Stimulated activated CD4-positive, alpha-beta T cell treated with anti-CD3 and anti-CD28 coated beads, Interleukin-1b, Interleukin-23, amount 100 ng/mL, for 48 hours (primary cell): ENCODE measurements at regions not wholly inside any gene's neighbourhood (a gene's known extent, or its start where the extent isn't known, plus 50 kb on each side); places are given as distances from the start of the nearest gene placed in this dataset.

ENCODE experiments used
- DNase-seq: peaks from one replicate; pipeline ENCODE4 v3.0.0-alpha.2; 2020

GRCh38 chr3:7915356-7915755 lies 586.3 kb upstream of the LMCD1 start:
- no peak for DNase-seq

- DNase-seq = peak; percentile 36
Measured at GRCh38 chr3:7917443-7918151, 584.0 kb upstream of the LMCD1 start.

GRCh38 chr3:7920211-7920610 lies 581.4 kb upstream of the LMCD1 start:
- DNase-seq = no peak

DNA sequence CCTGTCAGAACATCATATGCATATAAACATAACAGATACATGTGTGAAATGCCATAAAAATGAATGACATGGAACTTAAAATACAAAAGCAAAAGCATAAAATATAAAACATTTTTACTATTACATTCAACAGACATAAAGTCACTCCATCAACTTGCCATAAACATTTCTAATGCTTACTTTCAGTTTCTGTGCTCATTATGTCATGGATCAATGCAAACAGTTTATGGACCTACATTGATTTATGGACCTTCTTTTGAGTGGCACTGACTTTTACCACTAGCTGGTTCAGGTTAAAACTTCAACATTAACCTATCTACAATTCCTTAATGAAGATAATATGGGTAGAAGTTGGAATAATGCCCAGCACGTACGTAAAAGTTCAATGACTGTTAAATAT lies 577.4 kb upstream of the LMCD1 start:
- DNase-seq = no peak

GRCh38 chr3:7927015-7927414 lies 574.6 kb upstream of the LMCD1 start:
- no peak for DNase-seq

- no peak for DNase-seq
Measured at GRCh38 chr3:7927864-7928263, 573.8 kb upstream of the LMCD1 start.

- no peak for DNase-seq
Measured at GRCh38 chr3:7929319-7929889, 572.2 kb upstream of the LMCD1 start.

DNA sequence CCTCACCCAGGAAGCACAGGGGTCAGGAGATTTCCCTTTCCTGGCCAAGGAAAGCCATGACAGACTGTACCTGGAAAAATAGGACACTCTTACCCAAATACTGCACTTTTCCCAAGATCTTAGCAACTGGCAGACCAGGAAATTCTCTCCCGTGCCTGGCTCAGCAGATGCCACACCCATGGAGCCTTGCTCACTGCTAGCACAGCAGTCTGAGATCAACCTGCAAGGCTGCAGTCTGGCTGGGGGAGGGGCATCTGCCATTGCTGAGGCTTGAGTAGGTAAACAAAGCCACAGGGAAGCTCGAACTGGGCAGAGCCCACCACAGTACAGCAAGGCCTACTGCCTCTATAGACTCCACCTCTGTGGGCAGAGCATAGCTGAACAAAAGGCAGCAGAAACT lies 567.3 kb upstream of the LMCD1 start:
- no peak for DNase-seq

- no peak for DNase-seq
Measured at GRCh38 chr3:7947930-7948329, 553.7 kb upstream of the LMCD1 start.

DNA sequence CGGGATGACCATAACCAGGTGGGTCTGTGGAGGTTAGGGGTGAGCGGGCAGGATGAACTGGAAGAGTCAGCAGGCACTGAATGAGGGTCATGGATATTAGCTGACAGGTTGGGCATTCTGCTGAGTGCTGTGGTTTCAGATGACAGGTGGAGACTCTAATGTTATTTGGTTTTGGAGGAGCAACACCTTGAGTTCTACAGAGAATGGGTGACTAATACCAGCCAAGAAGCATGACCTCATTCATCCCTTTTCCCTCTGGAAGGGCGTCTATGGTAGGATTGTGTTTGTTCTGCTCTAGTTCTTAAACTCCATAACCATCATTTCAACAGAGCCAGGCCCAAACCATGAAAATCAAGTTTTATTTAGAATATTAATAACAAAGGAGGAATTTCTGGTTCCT lies 550.7 kb upstream of the LMCD1 start:
- no peak for DNase-seq

DNA sequence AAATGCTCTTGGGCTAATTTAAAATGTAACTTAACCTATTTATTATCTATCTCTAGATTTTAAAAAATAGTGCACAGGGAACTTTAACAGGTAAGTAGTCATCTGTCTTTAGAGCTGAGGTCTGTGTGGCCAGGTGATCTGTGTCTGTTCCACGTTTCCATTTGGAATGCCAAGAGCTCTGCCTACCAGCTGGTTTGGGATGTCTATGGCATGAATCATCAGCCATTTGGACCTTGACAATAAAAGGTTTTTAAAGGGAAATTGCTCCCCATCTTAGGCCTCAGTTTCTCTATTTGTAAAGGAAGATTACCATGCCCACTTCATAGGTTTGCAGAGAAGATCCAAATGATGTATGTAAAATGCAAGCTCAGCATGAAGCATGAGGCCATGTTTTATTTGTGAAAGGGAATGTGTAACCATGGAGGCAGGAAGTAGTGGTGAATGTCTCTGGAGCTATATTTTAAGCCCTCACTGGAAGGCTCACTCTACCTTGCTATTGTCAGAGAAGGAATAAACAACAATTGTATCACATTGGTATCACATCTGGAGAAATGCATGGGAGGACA lies 548.1 kb upstream of the LMCD1 start:
- no peak for DNase-seq

DNA sequence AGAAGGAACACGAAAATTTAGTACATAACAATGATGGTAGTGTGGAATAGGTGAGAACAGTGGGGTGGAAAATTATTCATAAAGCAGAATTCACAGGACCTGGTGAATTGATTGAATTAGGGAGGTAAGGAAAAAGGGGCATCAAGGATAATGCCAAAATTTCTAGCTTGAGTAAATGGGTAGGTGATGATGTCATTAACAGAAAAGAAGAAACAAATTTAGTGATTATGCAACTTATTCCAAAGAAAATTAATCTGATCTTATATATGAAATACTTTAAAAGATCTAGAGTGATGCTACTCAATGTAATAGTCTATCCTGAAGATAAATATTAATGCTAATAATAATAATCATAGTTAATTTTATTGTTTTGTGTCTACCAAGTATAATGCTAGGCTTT lies 544.6 kb upstream of the LMCD1 start:
- DNase-seq = no peak

DNA sequence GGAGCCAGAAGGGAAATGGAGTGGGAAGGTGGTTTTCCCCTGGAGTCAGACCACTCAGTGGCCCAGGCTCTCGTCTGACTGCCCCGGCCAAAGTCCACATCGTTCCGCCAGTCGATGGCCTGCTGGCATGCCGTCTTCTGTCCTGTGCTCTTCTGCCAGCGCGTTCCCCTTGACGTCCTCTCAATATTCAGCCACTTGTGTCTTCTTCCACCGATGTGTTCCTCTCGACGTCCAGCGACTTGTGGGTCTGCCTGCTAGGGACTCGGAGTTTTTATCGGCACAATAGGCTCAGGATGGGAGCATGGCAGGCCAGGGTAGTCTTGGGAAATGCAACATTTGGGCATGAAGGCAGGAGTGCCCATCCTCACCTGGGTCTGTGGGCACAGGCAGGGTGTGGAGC lies 542.5 kb upstream of the LMCD1 start:
- DNase-seq = no peak

DNA sequence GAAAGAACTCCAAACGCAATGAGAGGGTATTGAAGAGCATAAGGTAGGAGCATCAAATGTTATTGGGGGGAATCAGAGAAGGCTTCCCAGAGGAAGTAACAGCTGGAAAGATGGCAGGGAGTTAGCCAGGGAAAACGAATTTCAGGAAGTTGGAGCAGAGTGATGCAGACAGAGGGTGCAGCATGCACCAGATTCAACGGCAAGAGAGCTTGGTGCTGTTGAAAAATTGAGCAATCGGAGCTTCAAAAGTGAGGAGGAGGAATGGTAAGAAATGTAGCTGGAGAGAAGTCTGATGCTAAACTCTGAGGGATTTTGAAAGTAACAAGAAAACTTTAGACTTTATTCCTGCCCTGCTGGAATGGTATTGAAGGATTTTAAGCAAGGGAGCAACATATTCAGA lies 541.0 kb upstream of the LMCD1 start:
- DNase-seq = no peak

GRCh38 chr3:7962301-7962700 lies 539.3 kb upstream of the LMCD1 start:
- DNase-seq = no peak

- no peak for DNase-seq
Measured at GRCh38 chr3:7964899-7965298, 536.7 kb upstream of the LMCD1 start.

DNA sequence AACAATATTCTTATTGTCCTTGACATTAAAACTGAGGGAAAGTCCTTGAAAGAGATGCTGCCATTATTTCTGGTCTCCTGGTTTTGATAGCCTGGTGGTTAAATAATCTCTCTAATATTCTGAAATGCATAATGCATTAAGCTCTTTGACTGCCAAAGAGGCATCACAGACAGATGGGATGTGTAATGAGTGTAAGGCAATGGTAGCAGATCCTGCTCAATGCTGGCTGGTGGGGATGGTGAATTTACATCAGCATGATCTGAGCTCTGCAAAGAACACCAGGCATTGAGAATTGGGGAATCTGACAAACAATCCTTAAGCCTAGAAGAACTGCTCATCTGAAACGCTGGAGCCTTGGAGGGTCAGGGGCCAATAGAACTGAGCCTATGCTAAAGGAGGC lies 528.6 kb upstream of the LMCD1 start:
- DNase-seq = no peak

- DNase-seq = no peak
Measured at GRCh38 chr3:7977245-7978086, 524.2 kb upstream of the LMCD1 start.

- DNase-seq = no peak
Measured at GRCh38 chr3:7978087-7978422, 523.6 kb upstream of the LMCD1 start.

- DNase-seq = no peak
Measured at GRCh38 chr3:7982126-7982525, 519.5 kb upstream of the LMCD1 start.

DNA sequence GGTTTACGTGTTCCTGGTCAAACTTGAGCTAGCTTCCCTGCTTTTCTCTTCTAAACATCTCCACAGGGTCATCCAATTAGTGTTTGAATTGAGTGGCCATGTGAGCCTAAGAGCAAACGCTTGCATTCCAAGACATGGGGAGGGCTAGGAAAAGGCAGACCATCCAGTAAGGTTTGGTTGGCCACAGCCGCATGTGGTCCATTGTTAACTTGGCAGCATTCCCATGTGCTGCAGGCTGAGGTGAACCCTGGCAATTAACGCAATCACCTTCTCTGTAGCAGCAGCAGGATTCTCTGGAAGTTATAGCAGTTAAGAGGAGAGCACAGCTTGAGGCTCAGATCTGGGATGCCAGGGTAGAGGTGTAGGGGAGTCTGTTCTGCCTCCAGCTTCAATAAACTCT lies 502.2 kb upstream of the LMCD1 start:
- DNase-seq = no peak

GRCh38 chr3:8001307-8001706 lies 500.3 kb upstream of the LMCD1 start:
- no peak for DNase-seq

GRCh38 chr3:8001712-8002111 lies 499.9 kb upstream of the LMCD1 start:
- no peak for DNase-seq

GRCh38 chr3:8011902-8012301 lies 489.7 kb upstream of the LMCD1 start:
- no peak for DNase-seq
